GM21528 (cell line): ENCODE measurements at regions not wholly inside any gene's neighbourhood (a gene's known extent, or its start where the extent isn't known, plus 50 kb on each side); places are given as distances from the start of the nearest gene placed in this dataset.
"Not testable (repeated sequence)": the region's sequence is repeated elsewhere in the genome, so short reads cannot be mapped to it uniquely, and the experiment has no call there.

ENCODE experiments used
- ATAC-seq: cut with Tn5 transposase; IDR thresholded peaks from one replicate; pipeline ENCODE4 v1.9.1; 2021; ENCODE audit warnings: mild to moderate bottlenecking, moderate library complexity; ENCODE audit not compliant: unreplicated experiment, low FRiP score

DNA sequence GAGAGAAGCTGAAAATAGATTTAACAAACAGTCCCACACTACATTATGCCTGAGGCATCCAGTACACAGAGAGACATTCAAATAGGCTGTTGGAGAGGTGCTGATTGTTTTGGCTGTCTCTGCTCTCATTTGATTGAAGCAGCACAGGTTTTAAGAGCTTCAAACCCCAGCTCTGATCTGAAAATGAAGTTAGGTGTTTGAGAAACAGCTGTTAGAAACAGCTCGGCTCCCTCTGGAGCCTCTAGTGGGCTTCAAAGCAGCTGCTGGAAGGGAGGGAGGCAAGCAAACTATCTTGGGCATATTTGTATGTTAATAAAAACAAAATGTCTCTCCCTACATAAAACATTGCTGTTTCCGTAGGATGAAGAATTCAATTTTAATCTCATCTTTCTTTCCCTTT, 607.3 kb upstream of the GOT2 start:
- ATAC-seq: no peak

DNA sequence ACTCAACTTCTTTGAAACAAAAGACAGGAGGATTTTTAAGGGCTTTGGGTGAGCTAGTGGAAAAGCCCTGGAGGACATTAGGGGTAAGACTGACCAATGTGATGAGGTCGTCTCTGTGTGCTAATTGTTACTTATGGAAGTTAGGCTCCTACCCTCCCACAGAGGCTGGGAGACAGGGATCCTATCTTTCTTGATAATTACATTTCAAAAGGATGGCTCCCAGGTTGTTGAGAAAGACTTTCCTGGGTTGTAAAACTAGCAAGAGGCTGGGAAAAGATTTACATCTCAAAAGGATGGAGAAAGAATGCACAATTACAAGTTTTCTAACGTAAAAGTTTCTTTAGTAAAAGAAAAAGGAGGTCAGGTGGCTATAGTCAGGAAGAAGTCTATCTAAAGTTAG, 605.8 kb upstream of the GOT2 start:
- ATAC-seq: no peak

DNA sequence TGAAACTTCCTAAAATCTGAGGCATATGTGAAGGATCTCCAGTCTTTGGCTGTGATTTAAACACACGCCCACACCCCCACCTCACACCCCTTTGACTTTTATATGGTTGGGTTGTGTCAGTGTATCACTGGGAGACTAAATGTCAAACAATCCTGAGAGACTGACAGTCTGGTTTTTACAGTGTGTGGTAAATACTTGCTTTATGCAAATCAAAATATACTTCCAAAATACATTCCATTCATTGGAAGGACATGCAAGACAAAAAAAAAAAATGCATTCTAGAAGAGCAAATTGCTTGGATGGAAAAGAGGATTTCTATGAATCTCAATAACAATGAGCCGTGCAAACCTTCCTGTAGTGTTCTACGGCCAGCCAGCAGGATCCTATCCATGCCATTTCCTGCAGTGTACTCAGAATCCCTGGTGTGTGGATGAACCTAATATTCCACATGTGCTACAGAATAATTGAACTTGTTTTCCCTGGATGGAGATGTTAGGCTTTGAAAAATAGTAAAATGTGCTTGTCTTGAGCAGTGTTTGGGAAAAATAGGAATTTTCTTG, 602.1 kb upstream of the GOT2 start:
- no peak for ATAC-seq

DNA sequence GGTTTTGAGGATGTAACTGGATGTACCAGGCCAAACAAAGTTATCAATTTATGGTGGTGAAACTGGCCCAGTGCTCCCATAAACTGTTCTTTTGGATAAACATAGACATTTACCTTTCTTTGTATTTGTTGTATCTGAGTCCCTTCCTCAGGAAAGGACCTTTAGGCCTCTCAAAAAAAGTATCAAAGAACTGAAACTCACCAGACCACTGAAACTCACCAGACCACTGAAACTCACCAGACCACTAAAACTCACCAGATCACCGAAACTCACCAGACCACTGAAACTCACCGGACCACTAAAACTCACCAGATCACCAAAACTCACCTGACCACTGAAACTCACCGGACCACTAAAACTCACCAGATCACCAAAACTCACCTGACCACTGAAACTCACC, 597.6 kb upstream of the GOT2 start:
- ATAC-seq: not testable (repeated sequence)

DNA sequence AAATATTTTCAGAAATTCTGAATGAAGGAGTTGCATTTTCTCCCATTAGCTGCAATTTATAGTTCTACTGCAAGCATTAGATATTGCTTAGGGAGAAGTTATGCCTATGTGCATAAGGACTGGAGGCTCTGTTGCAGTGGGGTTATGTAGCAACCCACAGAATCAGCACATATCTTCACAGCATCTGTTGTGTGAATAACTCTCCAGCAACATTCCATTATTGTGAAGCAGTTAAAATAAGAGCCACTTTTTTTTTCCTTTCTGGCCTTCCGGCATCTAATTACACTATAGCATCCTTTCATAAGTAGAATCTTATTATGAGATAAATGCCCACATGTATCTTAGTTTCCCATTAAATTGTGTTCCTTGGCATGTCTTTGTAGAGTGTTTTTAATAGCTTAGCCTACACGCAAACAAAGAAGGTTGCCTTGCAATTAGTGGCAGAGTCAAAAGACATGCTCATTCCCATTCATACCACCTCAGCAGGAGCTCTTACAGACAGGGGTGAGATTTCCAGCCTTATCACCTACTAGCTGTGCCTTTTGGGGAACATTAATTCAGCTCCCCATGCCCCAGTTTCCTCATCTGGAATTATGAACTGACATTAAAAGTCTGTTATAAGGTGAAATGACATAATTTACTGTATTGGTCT, 596.0 kb upstream of the GOT2 start:
- ATAC-seq: no peak

DNA sequence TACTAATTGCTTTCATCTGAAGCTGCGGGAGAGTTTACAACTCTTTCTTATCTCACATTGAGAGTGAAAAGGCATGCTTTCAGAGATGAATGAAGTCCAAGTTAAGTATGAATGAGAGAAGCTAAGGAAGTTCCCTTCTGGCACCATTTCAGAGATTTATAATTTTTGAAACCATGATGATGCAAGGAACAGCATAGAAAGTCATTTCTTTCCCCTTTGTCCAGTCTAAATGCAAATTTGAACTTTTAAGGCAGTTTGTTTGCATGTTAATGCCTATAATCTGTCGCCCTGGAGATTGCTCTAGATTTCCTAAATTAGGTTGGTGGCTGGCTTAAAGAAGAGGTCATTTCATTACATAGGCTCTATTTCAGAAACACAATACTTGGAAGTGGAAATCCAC, 594.8 kb upstream of the GOT2 start:
- ATAC-seq: no peak

DNA sequence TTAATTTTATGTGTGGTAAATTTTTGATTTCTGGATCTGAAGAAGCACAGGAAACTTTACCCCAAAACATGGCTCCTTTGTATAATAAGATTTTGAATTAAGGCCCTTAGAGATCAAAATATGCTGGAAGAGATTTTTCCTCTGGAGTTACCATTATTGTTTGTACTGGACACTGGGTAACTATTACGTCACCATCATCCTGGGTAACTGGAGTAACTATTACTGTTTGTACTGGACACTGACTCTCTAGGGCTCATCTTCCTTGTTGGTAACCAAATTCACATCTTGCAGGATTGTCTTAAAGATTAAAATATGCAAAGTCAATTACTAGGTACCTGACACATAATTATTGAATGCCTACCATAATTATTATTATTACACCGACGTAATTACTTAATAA, 593.8 kb upstream of the GOT2 start:
- ATAC-seq: no peak

DNA sequence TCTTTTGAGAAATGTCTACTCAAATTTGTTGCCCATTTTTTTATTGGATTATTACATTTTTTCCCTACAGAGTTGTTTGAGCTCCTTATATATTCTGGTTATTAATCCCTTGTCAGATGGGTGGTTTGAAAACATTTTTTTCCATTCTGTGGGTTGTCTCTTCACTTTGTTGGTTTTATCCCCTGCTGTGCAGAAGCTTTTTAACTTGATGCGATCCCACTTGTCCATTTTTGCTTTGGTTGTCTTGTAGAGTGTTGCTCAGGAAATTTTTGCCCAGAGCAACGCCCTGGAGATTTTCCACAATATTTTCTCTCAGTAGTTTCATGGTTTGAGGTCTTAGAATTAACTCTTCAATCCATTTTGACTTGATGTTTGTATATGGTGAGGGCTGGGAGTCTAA, 592.8 kb upstream of the GOT2 start:
- no peak for ATAC-seq

DNA sequence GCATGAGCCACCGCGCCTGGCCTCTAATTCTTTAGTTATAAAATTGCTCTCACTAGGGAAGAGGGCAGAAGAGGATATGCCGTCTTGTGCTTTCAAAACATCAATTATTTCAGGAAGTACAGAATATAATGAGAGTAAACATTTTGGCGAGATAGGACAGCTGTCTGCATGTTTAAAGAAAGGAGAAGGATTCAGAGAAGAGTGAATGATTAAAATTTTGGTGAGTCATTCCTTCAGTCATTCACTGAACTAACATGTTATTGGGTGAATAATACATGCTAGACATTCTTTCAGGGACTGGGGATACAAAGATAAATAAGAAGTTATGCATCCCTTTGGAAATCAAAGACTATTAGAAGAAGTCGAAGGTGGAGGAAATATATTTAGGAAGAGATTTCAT, 590.3 kb upstream of the GOT2 start:
- ATAC-seq: no peak

DNA sequence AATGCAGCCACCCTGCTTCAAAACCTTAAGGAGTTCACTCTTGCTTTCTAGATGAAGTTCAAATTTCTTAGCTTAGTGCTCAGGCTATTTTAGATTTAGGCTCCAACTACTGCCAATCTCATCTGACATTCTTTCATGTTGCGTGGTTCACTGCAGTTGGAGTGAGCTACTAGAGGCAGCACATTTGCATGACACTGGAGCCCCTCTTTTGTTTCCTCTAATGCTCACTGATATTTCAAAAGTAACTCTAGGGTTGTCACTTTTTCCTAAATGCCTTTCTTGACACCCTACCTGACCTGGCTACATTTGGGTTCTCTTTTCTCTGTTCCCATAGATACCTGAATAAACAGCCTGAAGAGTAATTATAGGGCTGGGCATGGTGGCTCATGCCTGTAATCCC, 586.5 kb upstream of the GOT2 start:
- no peak for ATAC-seq

DNA sequence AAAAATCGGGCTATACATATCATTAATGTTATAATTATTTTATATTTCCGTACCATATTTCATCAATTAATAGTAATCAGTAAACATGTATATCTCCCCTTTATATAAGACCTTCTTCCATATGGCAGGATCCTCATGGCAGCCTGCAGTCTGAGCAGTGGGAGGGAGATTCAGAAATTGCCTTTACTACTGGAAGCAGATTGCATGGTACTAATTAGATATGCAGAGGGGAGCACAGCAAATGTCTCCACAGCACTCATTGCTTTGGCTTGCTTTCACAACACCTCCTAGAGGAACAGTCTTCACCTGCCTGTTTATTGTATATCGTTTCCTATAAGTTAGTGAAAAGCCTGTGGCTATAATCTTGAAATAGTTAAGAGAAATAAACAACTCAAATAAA, 585.8 kb upstream of the GOT2 start:
- ATAC-seq: no peak

DNA sequence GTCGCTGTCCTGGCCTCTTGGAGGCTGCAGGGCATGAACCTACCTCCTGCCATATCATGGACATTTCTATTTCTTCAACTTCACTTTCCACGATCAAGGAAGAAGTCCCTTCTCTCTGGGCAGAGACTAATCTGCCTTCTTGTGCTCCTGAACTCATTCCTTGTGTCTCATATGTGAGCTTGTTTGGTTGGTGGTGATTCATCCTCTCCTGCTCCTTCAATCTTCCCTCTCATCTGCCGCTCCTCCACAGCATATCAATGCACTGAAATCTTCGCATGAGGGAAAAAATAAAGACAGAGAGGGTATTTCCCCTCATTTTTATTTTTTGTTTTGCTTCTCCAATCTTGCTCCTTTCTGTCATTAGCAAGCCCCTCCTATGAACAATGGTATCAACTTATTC, 571.7 kb upstream of the GOT2 start:
- ATAC-seq: no peak

DNA sequence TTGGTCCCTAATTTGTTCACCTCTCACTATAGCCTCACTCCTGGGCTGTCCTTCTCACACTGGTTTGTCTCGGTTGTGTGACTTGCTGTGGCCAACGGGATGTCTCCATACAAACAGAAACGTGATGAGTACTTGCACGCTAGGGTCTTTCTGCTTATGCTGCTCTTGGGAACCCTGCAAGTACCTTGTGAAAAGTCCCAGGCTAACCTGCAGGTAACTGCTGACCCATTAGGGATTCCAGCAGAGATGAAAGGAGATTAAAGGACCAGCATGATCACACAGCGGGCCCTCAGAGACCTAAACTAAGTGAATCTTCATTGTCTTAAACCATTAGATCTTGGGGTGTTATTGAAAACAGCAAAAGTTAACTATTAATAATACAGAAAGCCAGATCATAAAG, 562.8 kb upstream of the GOT2 start:
- no peak for ATAC-seq

DNA sequence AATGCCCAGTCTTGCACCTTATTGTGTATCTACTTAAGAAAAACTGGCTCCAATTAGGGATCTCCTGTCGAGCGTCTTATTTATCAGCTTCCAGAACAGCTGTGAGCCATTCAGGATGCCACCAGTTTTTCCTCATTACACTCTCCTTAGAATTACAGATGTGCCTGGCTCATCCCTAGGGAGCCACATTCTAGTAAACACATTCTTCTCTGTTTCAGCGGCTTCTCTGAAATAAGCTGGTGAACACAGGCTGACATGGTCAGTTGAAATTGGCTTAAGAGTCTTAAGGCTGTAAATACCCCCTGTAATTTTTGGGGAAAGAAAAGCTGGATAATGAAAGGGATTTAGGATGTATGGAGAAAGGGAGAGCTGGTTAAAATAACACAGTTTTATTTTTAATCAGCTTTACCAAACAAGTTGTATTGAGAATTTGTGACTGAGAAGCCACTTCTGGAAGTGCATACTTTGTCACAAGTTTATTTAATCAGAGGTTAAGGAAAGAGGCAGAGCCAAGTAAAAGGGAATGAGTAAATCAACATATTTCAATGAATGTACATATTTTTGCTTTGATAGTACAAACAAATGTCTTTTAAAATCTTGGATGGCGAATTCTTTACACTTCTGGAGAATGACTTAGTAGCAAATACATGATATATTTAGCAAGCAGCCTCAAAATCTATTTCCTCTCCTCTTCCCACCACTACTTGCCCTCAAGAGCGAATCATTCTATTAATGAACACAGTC, 562.0 kb upstream of the GOT2 start:
- no peak for ATAC-seq

DNA sequence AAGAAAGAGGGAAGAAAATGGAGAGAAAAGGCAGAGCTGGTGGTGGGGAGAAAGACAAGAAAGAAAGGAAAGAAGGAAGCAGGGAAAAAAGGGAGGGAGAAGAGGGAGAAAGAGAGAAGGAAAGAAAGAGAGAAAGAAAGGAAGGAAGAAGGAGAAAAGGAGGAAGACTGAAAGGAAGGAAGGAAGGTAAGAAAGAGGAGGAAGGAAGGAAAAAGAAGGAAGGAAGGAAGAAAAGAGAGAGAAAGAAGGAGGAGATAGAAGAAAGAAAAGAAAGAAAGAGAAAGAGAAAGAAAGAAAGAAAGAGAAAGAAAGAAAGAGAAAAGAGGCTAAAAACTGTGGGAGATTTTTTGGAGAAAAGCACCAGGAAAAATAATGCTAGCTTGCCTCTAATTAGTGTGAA, 561.4 kb upstream of the GOT2 start:
- ATAC-seq: no peak

DNA sequence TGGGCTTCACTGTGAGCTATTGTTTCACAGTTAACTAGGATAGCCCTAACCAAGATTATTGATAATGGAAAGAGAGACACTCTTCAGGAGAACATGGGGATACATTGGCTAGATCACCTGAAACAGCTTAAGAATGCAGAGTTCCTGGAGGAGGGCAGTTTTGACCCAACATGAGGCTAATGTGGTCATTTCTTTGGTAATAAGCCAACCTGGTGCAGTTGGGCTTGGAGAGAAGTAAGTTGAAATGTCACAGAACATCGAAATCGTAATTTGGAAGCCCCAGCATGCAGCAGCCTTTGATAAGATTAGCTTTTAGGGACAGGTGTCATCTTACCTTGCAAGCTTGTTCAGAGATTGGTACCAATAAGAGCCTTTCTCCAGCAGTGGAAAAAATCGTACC, 556.6 kb upstream of the GOT2 start:
- no peak for ATAC-seq

DNA sequence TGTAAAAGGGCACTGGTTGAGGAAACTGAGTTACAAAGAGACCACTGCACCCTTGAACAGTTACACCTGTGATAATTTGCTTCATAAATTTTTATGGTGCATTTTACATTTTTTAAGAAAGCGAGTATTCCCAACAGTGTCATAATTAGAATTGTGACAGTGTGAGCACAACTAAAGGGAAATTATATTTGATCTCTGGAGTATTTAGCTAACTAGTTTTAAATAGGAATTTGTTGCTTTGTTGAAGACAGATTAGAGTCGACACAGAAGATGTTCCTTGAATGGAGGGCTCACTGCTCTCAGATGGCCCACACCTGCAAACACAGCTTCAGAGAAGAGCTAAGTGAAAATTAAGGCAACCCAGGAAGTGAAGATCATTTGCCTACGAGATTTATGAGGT, 555.0 kb upstream of the GOT2 start:
- no peak for ATAC-seq

DNA sequence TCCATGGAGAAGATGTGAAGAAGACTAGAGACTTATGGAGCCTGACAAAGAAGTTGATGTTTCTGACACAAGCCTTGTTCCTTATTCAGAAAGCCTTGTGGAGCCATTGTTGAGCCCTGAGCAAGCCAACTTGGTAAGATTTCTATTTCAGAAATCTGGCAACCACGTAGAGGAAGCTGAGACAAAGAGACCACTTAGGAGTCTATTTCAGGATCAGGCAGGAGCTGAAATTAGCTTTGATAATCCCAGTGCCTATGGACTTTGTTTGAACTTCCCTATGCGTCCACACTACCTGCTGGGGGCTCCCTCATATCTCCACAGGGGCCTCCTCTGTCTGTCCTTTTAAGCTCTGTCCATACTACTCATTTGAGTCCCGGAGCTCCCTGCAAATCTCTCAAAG, 540.0 kb upstream of the GOT2 start:
- ATAC-seq: no peak

DNA sequence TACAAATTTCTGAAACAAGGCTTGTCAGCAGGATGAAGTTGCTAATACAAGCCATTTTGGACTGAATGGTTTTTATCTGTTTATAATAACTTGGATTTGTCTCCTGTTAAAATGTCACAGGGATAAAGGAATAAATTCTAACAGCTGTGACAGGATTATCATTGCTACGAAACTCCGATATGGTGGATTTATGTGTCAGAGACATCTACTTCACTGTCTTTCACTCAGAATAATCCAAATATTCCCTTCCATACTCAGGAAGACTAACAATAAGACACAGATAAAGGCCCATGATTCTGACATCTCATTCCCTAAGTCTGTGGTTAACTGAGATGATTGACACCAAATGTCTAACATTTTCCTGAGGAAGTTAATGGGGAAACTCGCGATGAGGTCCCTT, 529.8 kb upstream of the GOT2 start:
- ATAC-seq: no peak

DNA sequence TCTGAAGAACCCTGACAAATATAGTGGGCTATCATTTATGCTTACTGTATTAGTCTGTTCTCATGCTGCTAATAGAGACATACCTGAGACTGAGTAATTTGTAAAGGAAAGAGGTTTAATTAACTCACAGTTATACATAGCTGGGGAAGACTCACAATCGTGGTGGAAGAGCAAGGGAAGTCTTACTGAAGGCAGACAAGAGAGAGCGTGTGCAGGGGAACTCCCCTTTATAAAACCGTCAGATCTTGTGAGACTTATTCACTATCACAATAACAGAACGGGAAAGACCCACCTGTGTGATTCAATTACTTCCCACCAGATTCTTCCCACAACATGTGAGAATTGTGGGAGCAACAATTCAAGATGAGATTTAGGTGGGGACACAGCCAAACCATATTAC, 526.8 kb upstream of the GOT2 start:
- ATAC-seq: no peak

DNA sequence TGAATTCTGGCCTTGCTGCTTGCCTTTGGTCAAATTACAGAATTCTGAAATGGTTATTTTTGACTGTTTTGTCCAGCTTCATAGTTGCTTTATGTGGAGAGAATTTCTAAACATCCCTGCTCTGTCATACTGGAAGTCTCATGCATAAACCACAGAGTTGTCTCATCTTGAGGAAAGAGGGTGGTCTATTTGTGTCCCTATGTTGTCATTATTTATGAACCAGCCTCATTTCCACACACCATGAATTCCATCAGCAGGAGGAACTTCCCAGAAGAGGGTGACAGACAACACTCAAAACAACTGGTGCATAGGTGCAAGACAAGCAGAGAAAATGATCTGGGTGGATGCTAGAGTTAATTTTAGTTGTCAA, 525.8 kb upstream of the GOT2 start:
- no peak for ATAC-seq
